ENCODE measurements at regions not wholly inside any gene's neighbourhood (a gene's known extent, or its start where the extent isn't known, plus 50 kb on each side); places are given as distances from the start of the nearest gene placed in this dataset.

DNA sequence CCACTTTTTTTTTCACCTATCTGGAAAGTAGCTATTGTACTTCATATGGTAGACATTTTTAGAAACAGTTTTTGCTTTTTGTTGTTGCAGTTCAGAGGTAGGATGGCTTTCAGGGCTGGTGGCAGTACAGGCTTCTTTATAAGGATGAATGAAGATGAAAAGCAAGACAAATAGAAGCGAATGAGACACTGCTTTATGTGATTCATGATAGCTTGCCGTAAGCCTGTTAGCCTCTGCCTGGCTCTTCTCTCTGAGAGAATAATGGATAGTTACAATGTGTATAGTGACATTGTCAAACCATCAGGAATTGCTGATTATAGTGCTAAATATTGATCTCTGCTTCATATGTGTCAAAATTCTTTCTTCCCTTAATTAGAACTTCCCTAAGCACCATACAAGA lies 173.7 kb downstream of the NR4A2 start (continued):
- TF ChIP-seq, protein P1, sequence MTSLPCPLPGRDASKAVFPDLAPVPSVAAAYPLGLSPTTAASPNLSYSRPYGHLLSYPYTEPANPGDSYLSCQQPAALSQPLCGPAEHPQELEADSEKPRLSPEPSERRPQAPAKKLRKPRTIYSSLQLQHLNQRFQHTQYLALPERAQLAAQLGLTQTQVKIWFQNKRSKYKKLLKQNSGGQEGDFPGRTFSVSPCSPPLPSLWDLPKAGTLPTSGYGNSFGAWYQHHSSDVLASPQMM (CRISPR knock-in tag; IDR thresholded peaks at IDR 0.05), result no peak
- TF ChIP-seq PTRF (tag; IDR thresholded peaks at IDR 0.05) (no peak), MAZ (CRISPR knock-in tag; conservative IDR thresholded peaks at IDR 0.05 in 1 of 2, IDR thresholded peaks at IDR 0.05 in 1 of 2) (no peak), CREBBP (IDR thresholded peaks at IDR 0.05; ENCODE audit: low read depth, low read length) (no peak), NR2C1 (IDR thresholded peaks at IDR 0.05) (no peak), NR2C1 (tag; IDR thresholded peaks at IDR 0.05) (no peak), MAFK (IDR thresholded peaks at IDR 0.05; ENCODE audit: low read length) (no peak), RBM17 (IDR thresholded peaks at IDR 0.05; ENCODE audit: borderline replicate concordance, low read depth, low read length) (no peak), ZEB2 (IDR thresholded peaks at IDR 0.05) (no peak), PHF21A (IDR thresholded peaks at IDR 0.05; ENCODE audit: borderline replicate concordance, low read depth) (no peak), NR1H2 (CRISPR knock-in tag; IDR thresholded peaks at IDR 0.05) (no peak)
- TF ChIP-seq, protein P2, sequence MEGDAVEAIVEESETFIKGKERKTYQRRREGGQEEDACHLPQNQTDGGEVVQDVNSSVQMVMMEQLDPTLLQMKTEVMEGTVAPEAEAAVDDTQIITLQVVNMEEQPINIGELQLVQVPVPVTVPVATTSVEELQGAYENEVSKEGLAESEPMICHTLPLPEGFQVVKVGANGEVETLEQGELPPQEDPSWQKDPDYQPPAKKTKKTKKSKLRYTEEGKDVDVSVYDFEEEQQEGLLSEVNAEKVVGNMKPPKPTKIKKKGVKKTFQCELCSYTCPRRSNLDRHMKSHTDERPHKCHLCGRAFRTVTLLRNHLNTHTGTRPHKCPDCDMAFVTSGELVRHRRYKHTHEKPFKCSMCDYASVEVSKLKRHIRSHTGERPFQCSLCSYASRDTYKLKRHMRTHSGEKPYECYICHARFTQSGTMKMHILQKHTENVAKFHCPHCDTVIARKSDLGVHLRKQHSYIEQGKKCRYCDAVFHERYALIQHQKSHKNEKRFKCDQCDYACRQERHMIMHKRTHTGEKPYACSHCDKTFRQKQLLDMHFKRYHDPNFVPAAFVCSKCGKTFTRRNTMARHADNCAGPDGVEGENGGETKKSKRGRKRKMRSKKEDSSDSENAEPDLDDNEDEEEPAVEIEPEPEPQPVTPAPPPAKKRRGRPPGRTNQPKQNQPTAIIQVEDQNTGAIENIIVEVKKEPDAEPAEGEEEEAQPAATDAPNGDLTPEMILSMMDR (IDR thresholded peaks at IDR 0.05 in 2 of 3, conservative IDR thresholded peaks at IDR 0.05 in 1 of 3; ENCODE audit: insufficient read depth in 2 of 3, low read depth in 1 of 3, low read length in 3 of 3), result no peak
- TF ChIP-seq, protein P3, sequence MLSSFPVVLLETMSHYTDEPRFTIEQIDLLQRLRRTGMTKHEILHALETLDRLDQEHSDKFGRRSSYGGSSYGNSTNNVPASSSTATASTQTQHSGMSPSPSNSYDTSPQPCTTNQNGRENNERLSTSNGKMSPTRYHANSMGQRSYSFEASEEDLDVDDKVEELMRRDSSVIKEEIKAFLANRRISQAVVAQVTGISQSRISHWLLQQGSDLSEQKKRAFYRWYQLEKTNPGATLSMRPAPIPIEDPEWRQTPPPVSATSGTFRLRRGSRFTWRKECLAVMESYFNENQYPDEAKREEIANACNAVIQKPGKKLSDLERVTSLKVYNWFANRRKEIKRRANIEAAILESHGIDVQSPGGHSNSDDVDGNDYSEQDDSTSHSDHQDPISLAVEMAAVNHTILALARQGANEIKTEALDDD (IDR thresholded peaks at IDR 0.05), result no peak
- TF ChIP-seq, protein P4, sequence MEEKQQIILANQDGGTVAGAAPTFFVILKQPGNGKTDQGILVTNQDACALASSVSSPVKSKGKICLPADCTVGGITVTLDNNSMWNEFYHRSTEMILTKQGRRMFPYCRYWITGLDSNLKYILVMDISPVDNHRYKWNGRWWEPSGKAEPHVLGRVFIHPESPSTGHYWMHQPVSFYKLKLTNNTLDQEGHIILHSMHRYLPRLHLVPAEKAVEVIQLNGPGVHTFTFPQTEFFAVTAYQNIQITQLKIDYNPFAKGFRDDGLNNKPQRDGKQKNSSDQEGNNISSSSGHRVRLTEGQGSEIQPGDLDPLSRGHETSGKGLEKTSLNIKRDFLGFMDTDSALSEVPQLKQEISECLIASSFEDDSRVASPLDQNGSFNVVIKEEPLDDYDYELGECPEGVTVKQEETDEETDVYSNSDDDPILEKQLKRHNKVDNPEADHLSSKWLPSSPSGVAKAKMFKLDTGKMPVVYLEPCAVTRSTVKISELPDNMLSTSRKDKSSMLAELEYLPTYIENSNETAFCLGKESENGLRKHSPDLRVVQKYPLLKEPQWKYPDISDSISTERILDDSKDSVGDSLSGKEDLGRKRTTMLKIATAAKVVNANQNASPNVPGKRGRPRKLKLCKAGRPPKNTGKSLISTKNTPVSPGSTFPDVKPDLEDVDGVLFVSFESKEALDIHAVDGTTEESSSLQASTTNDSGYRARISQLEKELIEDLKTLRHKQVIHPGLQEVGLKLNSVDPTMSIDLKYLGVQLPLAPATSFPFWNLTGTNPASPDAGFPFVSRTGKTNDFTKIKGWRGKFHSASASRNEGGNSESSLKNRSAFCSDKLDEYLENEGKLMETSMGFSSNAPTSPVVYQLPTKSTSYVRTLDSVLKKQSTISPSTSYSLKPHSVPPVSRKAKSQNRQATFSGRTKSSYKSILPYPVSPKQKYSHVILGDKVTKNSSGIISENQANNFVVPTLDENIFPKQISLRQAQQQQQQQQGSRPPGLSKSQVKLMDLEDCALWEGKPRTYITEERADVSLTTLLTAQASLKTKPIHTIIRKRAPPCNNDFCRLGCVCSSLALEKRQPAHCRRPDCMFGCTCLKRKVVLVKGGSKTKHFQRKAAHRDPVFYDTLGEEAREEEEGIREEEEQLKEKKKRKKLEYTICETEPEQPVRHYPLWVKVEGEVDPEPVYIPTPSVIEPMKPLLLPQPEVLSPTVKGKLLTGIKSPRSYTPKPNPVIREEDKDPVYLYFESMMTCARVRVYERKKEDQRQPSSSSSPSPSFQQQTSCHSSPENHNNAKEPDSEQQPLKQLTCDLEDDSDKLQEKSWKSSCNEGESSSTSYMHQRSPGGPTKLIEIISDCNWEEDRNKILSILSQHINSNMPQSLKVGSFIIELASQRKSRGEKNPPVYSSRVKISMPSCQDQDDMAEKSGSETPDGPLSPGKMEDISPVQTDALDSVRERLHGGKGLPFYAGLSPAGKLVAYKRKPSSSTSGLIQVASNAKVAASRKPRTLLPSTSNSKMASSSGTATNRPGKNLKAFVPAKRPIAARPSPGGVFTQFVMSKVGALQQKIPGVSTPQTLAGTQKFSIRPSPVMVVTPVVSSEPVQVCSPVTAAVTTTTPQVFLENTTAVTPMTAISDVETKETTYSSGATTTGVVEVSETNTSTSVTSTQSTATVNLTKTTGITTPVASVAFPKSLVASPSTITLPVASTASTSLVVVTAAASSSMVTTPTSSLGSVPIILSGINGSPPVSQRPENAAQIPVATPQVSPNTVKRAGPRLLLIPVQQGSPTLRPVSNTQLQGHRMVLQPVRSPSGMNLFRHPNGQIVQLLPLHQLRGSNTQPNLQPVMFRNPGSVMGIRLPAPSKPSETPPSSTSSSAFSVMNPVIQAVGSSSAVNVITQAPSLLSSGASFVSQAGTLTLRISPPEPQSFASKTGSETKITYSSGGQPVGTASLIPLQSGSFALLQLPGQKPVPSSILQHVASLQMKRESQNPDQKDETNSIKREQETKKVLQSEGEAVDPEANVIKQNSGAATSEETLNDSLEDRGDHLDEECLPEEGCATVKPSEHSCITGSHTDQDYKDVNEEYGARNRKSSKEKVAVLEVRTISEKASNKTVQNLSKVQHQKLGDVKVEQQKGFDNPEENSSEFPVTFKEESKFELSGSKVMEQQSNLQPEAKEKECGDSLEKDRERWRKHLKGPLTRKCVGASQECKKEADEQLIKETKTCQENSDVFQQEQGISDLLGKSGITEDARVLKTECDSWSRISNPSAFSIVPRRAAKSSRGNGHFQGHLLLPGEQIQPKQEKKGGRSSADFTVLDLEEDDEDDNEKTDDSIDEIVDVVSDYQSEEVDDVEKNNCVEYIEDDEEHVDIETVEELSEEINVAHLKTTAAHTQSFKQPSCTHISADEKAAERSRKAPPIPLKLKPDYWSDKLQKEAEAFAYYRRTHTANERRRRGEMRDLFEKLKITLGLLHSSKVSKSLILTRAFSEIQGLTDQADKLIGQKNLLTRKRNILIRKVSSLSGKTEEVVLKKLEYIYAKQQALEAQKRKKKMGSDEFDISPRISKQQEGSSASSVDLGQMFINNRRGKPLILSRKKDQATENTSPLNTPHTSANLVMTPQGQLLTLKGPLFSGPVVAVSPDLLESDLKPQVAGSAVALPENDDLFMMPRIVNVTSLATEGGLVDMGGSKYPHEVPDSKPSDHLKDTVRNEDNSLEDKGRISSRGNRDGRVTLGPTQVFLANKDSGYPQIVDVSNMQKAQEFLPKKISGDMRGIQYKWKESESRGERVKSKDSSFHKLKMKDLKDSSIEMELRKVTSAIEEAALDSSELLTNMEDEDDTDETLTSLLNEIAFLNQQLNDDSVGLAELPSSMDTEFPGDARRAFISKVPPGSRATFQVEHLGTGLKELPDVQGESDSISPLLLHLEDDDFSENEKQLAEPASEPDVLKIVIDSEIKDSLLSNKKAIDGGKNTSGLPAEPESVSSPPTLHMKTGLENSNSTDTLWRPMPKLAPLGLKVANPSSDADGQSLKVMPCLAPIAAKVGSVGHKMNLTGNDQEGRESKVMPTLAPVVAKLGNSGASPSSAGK (IDR thresholded peaks at IDR 0.05), result no peak

Data from K562 (cell line).